Esophagus (tissue), 2 donors: ENCODE measurements at regions not wholly inside any gene's neighbourhood (a gene's known extent, or its start where the extent isn't known, plus 50 kb on each side); places are given as distances from the start of the nearest gene placed in this dataset.

Experiments
- H3K27ac ChIP-seq, 2 donors: one replicate each; pipeline ENCODE4 v1.5.1; 2013; ENCODE audit warnings: low read depth in 2 of 2, mild to moderate bottlenecking in 2 of 2, inconsistent platforms in 1 of 2, low read length in 1 of 2, moderate library complexity in 1 of 2
- H3K27me3 ChIP-seq, 2 donors: one replicate each; pipeline ENCODE4 v1.6.1; 2013; ENCODE audit warnings: low read length in 2 of 2, control low read depth in 1 of 2, mild to moderate bottlenecking in 1 of 2; ENCODE audit not compliant: insufficient read depth in 2 of 2, control insufficient read depth in 1 of 2
- H3K36me3 ChIP-seq, 2 donors: one replicate each; pipeline ENCODE4 v1.6.1; 2013; ENCODE audit warnings: low read length in 1 of 2; ENCODE audit not compliant: control insufficient read depth in 2 of 2, insufficient read depth in 2 of 2
- H3K4me1 ChIP-seq, 2 donors: one replicate each; pipeline ENCODE4 v1.6.1; 2013; ENCODE audit warnings: low read length in 1 of 2; ENCODE audit not compliant: control insufficient read depth in 2 of 2, insufficient read depth in 2 of 2
- H3K4me3 ChIP-seq, 2 donors: one replicate each; pipeline ENCODE4 v1.5.1; 2013; ENCODE audit warnings: low read length in 2 of 2, mild to moderate bottlenecking in 2 of 2, low read depth in 1 of 2, moderate library complexity in 1 of 2
- H3K9me3 ChIP-seq, 2 donors: one replicate each; pipeline ENCODE4 v1.6.1; 2013; ENCODE audit warnings: mild to moderate bottlenecking in 2 of 2, low read depth in 1 of 2, low read length in 1 of 2, moderate library complexity in 1 of 2; ENCODE audit not compliant: control insufficient read depth in 2 of 2, insufficient read depth in 1 of 2
- WGBS, 2 donors: extraction: QIAGEN DNeasy Blood & Tissue Kit; methylation state at CpG; one replicate each; pipeline ENCODE4 v1.1.7; 2013; 5-methylcytosine and 5-hydroxymethylcytosine counted together
- donor health status: healthy with polysubstance abuse.
- donor health status: Bipolar disorder and iron deficiency.

DNA sequence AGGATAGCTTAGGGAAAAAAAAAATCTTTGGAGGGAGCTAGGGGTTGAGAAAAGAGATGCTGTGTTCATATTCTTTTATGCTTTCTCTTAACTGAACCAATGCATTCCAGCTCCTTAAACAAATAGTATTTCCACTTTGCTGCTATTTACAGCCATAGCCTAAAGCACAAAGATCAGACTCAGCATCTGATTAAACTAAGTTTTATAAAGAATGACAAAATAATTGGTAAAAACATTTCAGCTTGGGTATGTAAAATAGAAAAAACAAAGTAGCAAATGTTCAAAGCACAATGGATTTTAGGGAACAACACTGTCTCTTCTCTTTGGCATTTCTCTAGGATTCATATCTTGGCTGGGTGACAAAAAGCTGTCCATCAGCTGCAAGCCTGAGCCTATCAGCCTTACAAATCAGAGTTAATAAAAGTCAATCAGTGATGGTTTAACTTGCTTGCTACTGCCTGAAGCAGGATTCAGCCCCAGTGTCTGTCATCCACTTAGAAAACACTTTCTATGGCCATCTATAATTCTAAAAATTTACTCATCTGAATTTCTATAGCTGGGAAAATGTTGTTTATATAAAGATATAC is 232.1 kb upstream of the CDIN1 start:
- H3K4me1 ChIP-seq = no peaks in the 10 kb centered on the region
- H3K27me3 ChIP-seq = no peaks in the 10 kb centered on the region
- H3K4me3 ChIP-seq = no peak overlapping the region
- H3K36me3 ChIP-seq = no peaks in the 10 kb centered on the region
- no peak overlapping the region for H3K27ac ChIP-seq
- H3K9me3 ChIP-seq = no peaks in the 10 kb centered on the region

- Histone ChIP-seq H3K27me3 (no peaks in the 10 kb centered on the region), H3K9me3 (no peaks in the 10 kb centered on the region), H3K36me3 (no peaks in the 10 kb centered on the region), H3K27ac (no peak overlapping the region), H3K4me3 (no peak overlapping the region), H3K4me1 (no peaks in the 10 kb centered on the region)
- 60 to 67% methylated on average over 4 of the region's 4 CpGs for WGBS, 2 donors
These were observed 223.0 kb upstream of the CDIN1 start for GRCh38 chr15:36356466-36356865.

GRCh38 chr15:36356978-36357601 is 222.3 kb upstream of the CDIN1 start:
- Histone ChIP-seq H3K36me3 (no peaks in the 10 kb centered on the region), H3K4me3 (no peak overlapping the region), H3K27me3 (no peaks in the 10 kb centered on the region), H3K27ac (no peak overlapping the region), H3K9me3 (no peaks in the 10 kb centered on the region), H3K4me1 (no peaks in the 10 kb centered on the region)
- WGBS, 2 donors = 31% methylated on average over 8 of the region's 8 CpGs

- Histone ChIP-seq H3K4me3 (no peak overlapping the region), H3K4me1 (no peaks in the 10 kb centered on the region), H3K27ac (no peak overlapping the region), H3K9me3 (no peaks in the 10 kb centered on the region), H3K36me3 (no peaks in the 10 kb centered on the region), H3K27me3 (no peaks in the 10 kb centered on the region)
- 29 to 30% methylated on average over 2 of the region's 2 CpGs for WGBS, 2 donors
These were observed 221.3 kb upstream of the CDIN1 start for GRCh38 chr15:36358094-36358493.

DNA sequence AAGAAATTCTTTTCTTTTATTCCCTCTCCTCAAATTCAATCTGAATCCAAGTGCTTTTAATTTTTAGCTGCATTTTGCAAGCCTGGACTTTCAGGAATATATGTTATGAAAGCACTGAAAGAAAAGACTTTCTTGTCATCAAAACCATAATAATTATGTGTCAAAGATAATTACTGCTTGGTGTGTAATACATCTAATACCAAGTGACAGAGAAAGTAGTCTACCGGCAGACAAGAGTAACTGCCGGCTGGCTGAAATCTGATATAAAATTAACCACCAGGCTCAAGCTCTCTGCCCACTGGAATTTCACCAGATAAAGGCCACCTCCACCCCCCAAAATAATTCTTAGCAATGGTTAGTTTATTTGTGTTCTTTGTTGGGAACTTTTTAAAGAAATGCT is 220.9 kb upstream of the CDIN1 start:
- 73 to 77% methylated on average over 2 of the region's 2 CpGs for WGBS, 2 donors
- Histone ChIP-seq H3K27ac (no peak overlapping the region), H3K4me3 (no peak overlapping the region), H3K4me1 (no peaks in the 10 kb centered on the region), H3K9me3 (no peaks in the 10 kb centered on the region), H3K36me3 (no peaks in the 10 kb centered on the region), H3K27me3 (no peaks in the 10 kb centered on the region)

- Histone ChIP-seq H3K27me3 (no peaks in the 10 kb centered on the region), H3K4me3 (no peak overlapping the region), H3K9me3 (no peaks in the 10 kb centered on the region), H3K4me1 (no peaks in the 10 kb centered on the region), H3K36me3 (no peaks in the 10 kb centered on the region), H3K27ac (no peak overlapping the region)
- 66 to 71% methylated on average over 4 of the region's 4 CpGs for WGBS, 2 donors
These were observed 220.1 kb upstream of the CDIN1 start for GRCh38 chr15:36359286-36359685.

DNA sequence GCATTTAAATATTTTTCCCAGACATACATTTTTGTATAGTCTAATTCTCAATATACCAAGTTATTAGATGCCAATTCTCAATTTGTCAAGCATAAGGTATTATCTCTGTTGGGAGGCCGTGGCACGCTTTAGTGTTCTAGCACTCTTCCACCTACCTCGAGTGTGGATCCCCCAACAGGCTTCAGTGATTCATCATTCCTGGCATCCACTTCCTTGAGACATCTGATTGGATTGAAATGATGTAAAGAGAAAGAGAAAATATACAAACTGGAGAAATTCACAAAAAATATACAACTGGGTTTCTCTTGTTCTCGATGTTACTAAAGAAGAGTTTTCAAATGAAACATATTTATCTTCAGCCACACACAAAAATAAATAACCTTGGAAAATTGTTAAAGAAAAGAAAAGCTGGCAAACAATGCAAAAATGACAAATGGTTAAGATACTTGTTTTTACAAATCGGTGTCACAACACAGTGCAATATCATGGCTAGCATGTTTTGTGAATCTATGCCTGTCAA is 218.0 kb upstream of the CDIN1 start:
- H3K27ac ChIP-seq = no peak overlapping the region
- no peaks in the 10 kb centered on the region for H3K4me1 ChIP-seq
- no peaks in the 10 kb centered on the region for H3K9me3 ChIP-seq
- H3K36me3 ChIP-seq = no peaks in the 10 kb centered on the region
- H3K27me3 ChIP-seq = no peaks in the 10 kb centered on the region
- WGBS, 2 donors = 81 to 88% methylated on average over 5 of the region's 5 CpGs
- no peak overlapping the region for H3K4me3 ChIP-seq

GRCh38 chr15:36362509-36362915 is 216.9 kb upstream of the CDIN1 start:
- Histone ChIP-seq H3K27ac (no peak overlapping the region), H3K36me3 (no peaks in the 10 kb centered on the region), H3K27me3 (no peaks in the 10 kb centered on the region), H3K9me3 (no peaks in the 10 kb centered on the region), H3K4me1 (no peaks in the 10 kb centered on the region), H3K4me3 (no peak overlapping the region)
- 90 to 91% methylated on average over 7 of the region's 7 CpGs for WGBS, 2 donors

DNA sequence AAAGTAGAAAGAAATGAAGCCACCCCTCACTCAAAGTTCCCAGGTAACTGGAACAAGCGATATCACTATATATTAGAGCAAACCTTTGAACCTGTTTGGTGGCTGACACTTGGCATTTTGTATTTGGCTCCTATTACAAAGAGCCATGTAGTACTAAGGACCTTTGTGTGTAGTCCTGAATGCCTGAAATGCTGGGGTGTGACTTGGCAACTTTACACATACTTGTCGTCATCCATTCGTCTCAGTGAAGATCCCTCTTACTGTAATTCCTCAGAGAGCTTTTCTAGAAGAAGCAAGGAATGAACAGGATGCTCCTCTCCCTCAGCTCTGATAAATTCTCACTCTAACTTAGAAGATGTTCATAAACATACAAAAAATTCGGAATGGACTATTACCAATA is 216.1 kb upstream of the CDIN1 start:
- Histone ChIP-seq H3K4me1 (no peaks in the 10 kb centered on the region), H3K4me3 (no peak overlapping the region), H3K27ac (no peak overlapping the region), H3K36me3 (no peaks in the 10 kb centered on the region), H3K9me3 (no peaks in the 10 kb centered on the region), H3K27me3 (no peaks in the 10 kb centered on the region)
- 38 to 52% methylated on average over 4 of the region's 4 CpGs for WGBS, 2 donors

DNA sequence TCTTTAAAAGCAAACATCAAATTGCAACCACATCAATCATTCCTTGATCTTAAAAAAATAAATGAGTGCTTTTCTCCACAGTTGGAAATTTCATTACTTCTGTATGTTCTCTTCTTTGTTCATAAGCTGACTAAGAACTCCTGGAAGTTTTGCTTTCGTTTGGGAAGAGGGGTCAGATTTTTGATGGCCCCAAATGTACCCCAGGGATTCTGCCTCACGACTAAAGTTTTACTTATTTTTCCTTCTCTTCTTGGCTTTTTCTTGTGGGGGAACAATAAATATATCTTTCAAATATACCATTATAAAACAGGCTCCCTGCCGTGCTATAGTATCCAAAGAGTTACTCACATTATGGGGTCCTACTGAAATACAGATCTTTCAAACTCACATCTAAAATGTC is 215.0 kb upstream of the CDIN1 start:
- no peaks in the 10 kb centered on the region for H3K36me3 ChIP-seq
- H3K9me3 ChIP-seq = no peaks in the 10 kb centered on the region
- no peaks in the 10 kb centered on the region for H3K27me3 ChIP-seq
- H3K4me3 ChIP-seq = no peak overlapping the region
- WGBS, 2 donors = 64 to 74% methylated on average over 3 of the region's 3 CpGs
- no peaks in the 10 kb centered on the region for H3K4me1 ChIP-seq
- no peak overlapping the region for H3K27ac ChIP-seq
